ENCODE measurements at regions not wholly inside any gene's neighbourhood (a gene's known extent, or its start where the extent isn't known, plus 50 kb on each side); places are given as distances from the start of the nearest gene placed in this dataset.

DNA sequence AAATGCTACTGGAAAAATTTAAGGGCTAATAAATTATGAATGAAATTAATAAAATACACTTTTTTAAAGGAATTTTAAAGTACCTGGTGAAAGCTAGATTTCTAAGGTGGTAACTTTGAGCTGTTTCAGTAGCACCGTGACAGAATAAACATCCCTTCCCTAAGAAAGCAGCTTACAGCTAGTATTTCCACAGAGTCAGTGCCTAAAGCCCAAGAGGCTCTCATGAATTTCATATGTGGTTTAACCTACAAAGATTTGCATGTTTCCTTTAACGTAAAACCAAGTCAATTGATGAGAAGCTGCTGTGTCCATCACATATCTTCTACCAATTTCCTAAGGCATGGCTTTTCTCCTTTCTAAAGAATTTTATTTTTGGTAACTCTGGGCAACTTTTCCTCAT is 56.8 kb downstream of the IFNG start:
- TF ChIP-seq CTCF (conservative IDR thresholded peaks at IDR 0.05; ENCODE audit: low read depth, low read length), result no peak
- H3K4me3 ChIP-seq (ENCODE audit: low read depth, low read length), result no peak overlapping the region
- no peak for DNase-seq (ENCODE audit: low read depth)

- no peak for DNase-seq (ENCODE audit: low read depth)
- H3K4me3 ChIP-seq (ENCODE audit: low read depth, low read length), result no peak overlapping the region
- no peak for TF ChIP-seq CTCF (conservative IDR thresholded peaks at IDR 0.05; ENCODE audit: low read depth, low read length)
Measured at GRCh38 chr12:68102163-68102562, 57.4 kb downstream of the IFNG start.

DNA sequence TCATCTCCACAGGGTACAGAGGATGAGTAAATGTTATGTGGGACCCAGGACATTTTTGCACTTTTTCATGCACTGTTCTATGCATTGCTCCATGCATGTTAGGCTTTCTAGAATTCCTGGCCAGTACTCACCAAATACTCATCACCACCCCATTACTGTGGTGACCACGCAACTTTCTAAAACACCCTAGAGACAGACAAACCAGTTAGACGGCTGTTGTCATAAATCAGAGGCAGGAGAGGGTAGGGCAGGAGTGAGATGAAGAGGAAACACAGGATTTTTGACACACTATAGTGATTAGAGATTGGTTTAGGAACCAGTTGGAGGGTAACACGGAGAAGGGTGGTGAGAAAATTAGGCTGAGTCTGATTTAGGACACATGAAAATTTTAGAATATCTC is 59.3 kb downstream of the IFNG start:
- DNase-seq (ENCODE audit: low read depth), result no peak
- H3K4me3 ChIP-seq (ENCODE audit: low read depth, low read length), result no peak overlapping the region
- TF ChIP-seq CTCF (conservative IDR thresholded peaks at IDR 0.05; ENCODE audit: low read depth, low read length), result no peak

DNA sequence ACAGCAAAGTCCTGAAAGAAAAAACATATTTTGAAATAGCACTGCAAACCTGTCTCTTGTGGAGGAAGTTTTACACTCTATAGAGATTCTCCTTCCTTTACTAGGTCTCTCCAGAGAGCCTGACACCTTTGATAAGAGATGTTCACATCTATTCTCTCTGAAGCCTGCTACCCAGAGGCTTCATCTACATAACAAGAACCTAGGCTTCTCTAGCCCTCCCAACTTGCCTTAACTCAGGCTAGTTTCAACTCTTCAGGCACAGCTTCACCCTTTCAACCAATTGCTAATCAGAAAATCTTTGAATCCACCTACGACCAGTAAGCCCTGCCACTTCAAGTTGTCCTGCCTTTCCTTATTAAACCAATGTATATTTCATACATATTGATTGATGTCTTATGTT is 60.6 kb downstream of the IFNG start:
- H3K4me3 ChIP-seq (ENCODE audit: low read depth, low read length), result no peak overlapping the region
- no peak for DNase-seq (ENCODE audit: low read depth)
- no peak for TF ChIP-seq CTCF (conservative IDR thresholded peaks at IDR 0.05; ENCODE audit: low read depth, low read length)

GRCh38 chr12:68097386-68097785 is 62.2 kb downstream of the IFNG start:
- no peak overlapping the region for H3K4me3 ChIP-seq (ENCODE audit: low read depth, low read length)
- no peak for DNase-seq (ENCODE audit: low read depth)
- TF ChIP-seq CTCF (conservative IDR thresholded peaks at IDR 0.05; ENCODE audit: low read depth, low read length), result no peak

DNA sequence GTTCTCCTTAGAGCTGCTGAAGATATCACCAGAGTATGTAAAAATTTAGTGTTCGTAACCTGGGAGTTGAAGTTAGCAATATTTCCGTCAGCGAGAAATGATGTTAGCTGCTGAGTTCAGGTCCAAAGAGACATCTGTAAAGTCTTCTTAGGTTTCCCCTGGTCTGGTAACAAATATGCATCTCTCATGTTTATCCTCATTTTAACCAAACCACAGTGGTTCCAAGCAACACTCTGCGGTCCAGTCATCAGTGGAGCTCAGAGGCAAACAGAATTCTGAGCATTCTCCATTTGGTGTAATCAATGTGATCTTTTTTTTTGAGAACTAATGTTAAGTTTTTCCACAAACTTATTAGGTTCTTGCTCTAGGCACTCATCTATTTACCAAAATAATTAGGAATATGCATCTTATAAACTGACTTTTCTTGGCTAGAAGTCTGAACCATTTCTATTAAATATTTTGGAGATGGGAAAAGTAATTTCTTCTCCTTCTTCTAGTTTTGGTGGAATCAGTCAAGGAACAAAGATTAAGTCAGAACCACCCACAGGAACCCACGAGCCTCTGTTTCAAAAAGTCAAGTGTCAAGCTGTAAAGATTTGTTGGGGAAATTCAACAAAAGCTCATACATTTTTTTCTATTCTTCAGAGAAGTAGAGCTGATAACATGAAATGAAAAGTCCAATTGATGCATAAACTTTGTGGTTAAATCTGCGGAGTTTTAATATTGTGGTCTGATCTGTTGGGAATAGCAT is 64.7 kb downstream of the IFNG start:
- H3K4me3 ChIP-seq (ENCODE audit: low read depth, low read length), result no peak overlapping the region
- no peak for DNase-seq (ENCODE audit: low read depth)
- no peak for TF ChIP-seq CTCF (conservative IDR thresholded peaks at IDR 0.05; ENCODE audit: low read depth, low read length)

DNA sequence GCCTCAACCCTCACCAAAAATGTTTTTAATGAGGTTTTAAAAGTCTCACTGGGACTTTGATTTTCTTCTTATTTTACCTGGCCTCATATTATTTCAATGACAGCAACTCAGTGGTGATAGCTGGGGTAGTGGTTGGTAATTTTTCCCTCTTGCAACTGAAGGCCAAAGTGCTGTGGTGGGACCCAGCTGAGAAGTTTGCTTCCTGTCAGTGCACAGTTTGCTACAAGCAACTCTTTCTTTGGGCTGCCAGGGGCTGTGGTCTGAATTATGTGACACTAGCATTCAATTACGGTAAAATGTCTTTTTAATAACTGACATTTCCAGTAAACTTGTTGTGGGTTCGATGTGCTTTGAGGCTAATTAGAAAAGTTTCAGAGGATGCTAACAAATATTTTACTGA is 65.3 kb downstream of the IFNG start:
- no peak for TF ChIP-seq CTCF (conservative IDR thresholded peaks at IDR 0.05; ENCODE audit: low read depth, low read length)
- no peak overlapping the region for H3K4me3 ChIP-seq (ENCODE audit: low read depth, low read length)
- no peak for DNase-seq (ENCODE audit: low read depth)
